ENCODE measurements at regions not wholly inside any gene's neighbourhood (a gene's known extent, or its start where the extent isn't known, plus 50 kb on each side); places are given as distances from the start of the nearest gene placed in this dataset.

GRCh38 chr11:23564370-23564769 lies 704.1 kb upstream of the CCDC179 start:
- no peak for TF ChIP-seq CTCF (IDR thresholded peaks at IDR 0.05)
- no peak for TF ChIP-seq POLR2A (IDR thresholded peaks at IDR 0.05)
